T-helper 17 cell (primary cell): ENCODE measurements at regions not wholly inside any gene's neighbourhood (a gene's known extent, or its start where the extent isn't known, plus 50 kb on each side); places are given as distances from the start of the nearest gene placed in this dataset.

Experiments used
- ATAC-seq: fragments of 150-1000 bp; cut with Tn5 transposase; 2 replicates; pipeline ENCODE4 v1.10.0; 2021; ENCODE audit warnings: mild to moderate bottlenecking, moderate library complexity
- DNase-seq, 3 donors: peaks; one replicate each; pipeline versions ENCODE4 v3.0.0 to v3.0.0-alpha.2; 2020 to 2021
- H3K9me3 ChIP-seq: one replicate; pipeline ENCODE4 v1.7.0; 2013; ENCODE audit warnings: low read length, mild to moderate bottlenecking; ENCODE audit not compliant: control insufficient read depth, poor library complexity, severe bottlenecking
- H3K27ac Mint-ChIP-seq: one replicate; pipeline ENCODE4 v1.8.0; 2022; ENCODE audit warnings: mild to moderate bottlenecking, moderate library complexity, mixed read lengths
- H3K27me3 Mint-ChIP-seq: one replicate; pipeline ENCODE4 v1.8.0; 2022; ENCODE audit warnings: mixed read lengths
- H3K36me3 Mint-ChIP-seq: one replicate; pipeline ENCODE4 v1.8.0; 2022; ENCODE audit warnings: low read depth, mixed read lengths
- H3K4me1 Mint-ChIP-seq: one replicate; pipeline ENCODE4 v1.8.0; 2022; ENCODE audit warnings: mild to moderate bottlenecking, mixed read lengths
- H3K4me3 Mint-ChIP-seq: one replicate; pipeline ENCODE4 v1.8.0; 2022; ENCODE audit warnings: mild to moderate bottlenecking, moderate library complexity, mixed read lengths

DNA sequence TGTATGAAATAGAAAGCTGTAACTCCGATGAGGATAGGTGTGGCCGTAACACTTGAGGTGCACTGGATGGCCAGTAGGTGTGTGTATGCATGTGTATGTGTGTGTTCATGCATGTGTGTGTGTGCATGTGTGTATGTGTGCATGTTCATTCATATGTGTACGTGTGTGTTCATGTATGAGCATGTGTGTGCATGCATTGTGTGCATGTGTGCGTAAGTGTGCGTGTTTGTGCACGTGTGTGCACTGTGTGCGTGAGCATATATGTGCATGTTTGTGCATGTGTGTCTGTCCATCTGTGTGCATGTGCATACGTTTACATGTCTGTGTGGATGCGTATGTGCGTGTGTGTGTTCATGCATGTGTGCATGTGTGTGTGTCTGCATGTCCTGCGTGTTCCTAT is 145.5 kb downstream of the C16orf95 start:
- Mint-ChIP-seq H3K27ac (no peak overlapping the region), H3K4me1 (no peaks in the 10 kb centered on the region), H3K36me3 (no peaks in the 10 kb centered on the region), H3K4me3 (no peak overlapping the region), H3K27me3 (peaks cover 14% of the 10 kb centered on the region)
- ATAC-seq: no peak
- DNase-seq: no peak
- H3K9me3 ChIP-seq: no peaks in the 10 kb centered on the region

DNA sequence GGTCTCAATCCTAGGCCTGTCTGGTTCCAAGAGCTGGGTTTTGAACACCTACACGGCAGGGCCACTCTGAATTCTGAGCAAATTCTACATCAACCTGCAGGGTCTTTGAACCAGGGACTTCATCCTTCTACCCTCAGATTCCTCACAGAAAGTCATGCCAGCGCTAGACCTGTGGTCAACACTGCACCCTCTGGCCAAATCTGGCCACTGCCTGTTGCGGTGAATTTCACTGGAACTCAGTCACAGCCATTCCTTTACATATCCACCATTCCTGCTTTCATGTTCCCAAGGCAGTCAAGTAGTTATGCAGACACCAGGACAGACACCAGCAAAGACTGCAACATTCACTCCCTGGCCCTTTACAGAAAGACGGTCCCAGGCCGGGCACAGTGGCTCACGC is 144.6 kb downstream of the C16orf95 start:
- no peaks in the 10 kb centered on the region for H3K9me3 ChIP-seq
- peaks cover 20% of the 10 kb centered on the region for H3K27me3 Mint-ChIP-seq
- DNase-seq (no peak), ATAC-seq (no peak)
- H3K4me1 Mint-ChIP-seq: no peaks in the 10 kb centered on the region
- no peak overlapping the region for H3K4me3 Mint-ChIP-seq
- H3K36me3 Mint-ChIP-seq: no peaks in the 10 kb centered on the region
- no peak overlapping the region for H3K27ac Mint-ChIP-seq

GRCh38 chr16:87173294-87173893 is 143.8 kb downstream of the C16orf95 start:
- H3K9me3 ChIP-seq: no peaks in the 10 kb centered on the region
- Mint-ChIP-seq H3K4me1 (no peaks in the 10 kb centered on the region), H3K36me3 (no peaks in the 10 kb centered on the region), H3K27me3 (peaks cover 25% of the 10 kb centered on the region), H3K27ac (no peak overlapping the region), H3K4me3 (no peak overlapping the region)
- DNase-seq (no peak), ATAC-seq (no peak)

DNA sequence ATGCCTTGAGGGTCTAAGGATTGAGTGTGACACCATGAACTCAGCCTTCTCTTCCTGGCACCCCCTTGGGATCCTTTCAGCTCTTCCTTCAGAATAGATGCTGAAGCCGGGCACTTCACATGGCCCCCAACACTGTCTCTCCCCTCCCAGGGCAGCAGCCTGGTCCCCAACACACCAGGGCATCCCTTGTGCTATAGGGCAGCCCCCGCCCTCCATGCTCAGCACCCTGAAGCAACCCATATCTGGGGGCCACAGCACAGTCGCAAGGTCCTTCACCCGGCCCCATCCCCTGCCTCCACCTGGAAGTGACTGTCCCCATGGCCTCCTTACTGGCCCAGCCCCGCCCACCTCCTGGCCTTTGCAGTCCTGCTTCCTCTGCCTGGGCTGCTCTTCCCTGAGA is 143.1 kb downstream of the C16orf95 start:
- H3K27me3 Mint-ChIP-seq: peaks cover 27% of the 10 kb centered on the region

GRCh38 chr16:87176735-87177134 is 140.5 kb downstream of the C16orf95 start:
- ATAC-seq (no peak), DNase-seq (no peak)
- no peaks in the 10 kb centered on the region for H3K36me3 Mint-ChIP-seq
- no peak overlapping the region for H3K4me3 Mint-ChIP-seq
- H3K27ac Mint-ChIP-seq: no peak overlapping the region
- H3K27me3 Mint-ChIP-seq: peaks cover 40% of the 10 kb centered on the region
- no peaks in the 10 kb centered on the region for H3K9me3 ChIP-seq
- H3K4me1 Mint-ChIP-seq: no peaks in the 10 kb centered on the region

More for the DNA sequence above, 143.1 kb downstream of the C16orf95 start:
- Mint-ChIP-seq H3K36me3 (no peaks in the 10 kb centered on the region), H3K4me1 (no peaks in the 10 kb centered on the region), H3K4me3 (no peak overlapping the region), H3K27ac (no peak overlapping the region)
- no peak for ATAC-seq
- no peak for DNase-seq
- H3K9me3 ChIP-seq: no peaks in the 10 kb centered on the region

DNA sequence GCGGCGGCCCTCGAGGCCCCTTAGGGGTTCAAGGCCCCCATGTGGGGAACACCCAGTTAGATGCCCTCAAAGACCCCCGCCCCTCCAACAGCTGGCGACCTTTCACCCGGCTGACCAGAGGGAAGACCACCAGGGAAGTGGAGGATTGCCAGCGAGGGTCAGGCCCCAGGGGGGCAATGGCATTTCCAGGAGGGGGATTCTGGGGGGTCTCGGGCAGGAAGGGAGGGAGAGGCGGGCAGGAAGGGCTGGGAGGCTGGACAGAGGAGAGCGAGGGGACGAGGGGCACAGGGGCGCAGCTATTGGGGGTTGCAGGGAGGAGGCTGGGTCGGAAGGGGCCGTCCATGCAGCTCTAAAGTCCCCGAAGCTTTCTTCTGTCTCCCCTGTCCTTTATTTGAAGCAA is 139.5 kb downstream of the C16orf95 start:
- DNase-seq (no peak), ATAC-seq (no peak)
- no peaks in the 10 kb centered on the region for H3K4me1 Mint-ChIP-seq
- peaks cover 40% of the 10 kb centered on the region for H3K27me3 Mint-ChIP-seq
- H3K36me3 Mint-ChIP-seq: no peaks in the 10 kb centered on the region
- H3K27ac Mint-ChIP-seq: no peak overlapping the region
- no peaks in the 10 kb centered on the region for H3K9me3 ChIP-seq
- H3K4me3 Mint-ChIP-seq: no peak overlapping the region

- Mint-ChIP-seq H3K27me3 (peaks cover 40% of the 10 kb centered on the region), H3K4me1 (no peaks in the 10 kb centered on the region)
These were observed 138.9 kb downstream of the C16orf95 start for GRCh38 chr16:87178177-87178863.

GRCh38 chr16:87178977-87179376 is 138.2 kb downstream of the C16orf95 start:
- Mint-ChIP-seq H3K27me3 (peaks cover 43% of the 10 kb centered on the region), H3K36me3 (no peaks in the 10 kb centered on the region), H3K27ac (no peak overlapping the region), H3K4me1 (no peaks in the 10 kb centered on the region), H3K4me3 (no peak overlapping the region)
- ATAC-seq: no peak
- no peaks in the 10 kb centered on the region for H3K9me3 ChIP-seq
- no peak for DNase-seq

More at GRCh38 chr16:87178177-87178863, 138.9 kb downstream of the C16orf95 start:
- H3K9me3 ChIP-seq: no peaks in the 10 kb centered on the region
- Mint-ChIP-seq H3K27ac (no peak overlapping the region), H3K36me3 (no peaks in the 10 kb centered on the region), H3K4me3 (no peak overlapping the region)
- ATAC-seq (no peak), DNase-seq (no peak)

DNA sequence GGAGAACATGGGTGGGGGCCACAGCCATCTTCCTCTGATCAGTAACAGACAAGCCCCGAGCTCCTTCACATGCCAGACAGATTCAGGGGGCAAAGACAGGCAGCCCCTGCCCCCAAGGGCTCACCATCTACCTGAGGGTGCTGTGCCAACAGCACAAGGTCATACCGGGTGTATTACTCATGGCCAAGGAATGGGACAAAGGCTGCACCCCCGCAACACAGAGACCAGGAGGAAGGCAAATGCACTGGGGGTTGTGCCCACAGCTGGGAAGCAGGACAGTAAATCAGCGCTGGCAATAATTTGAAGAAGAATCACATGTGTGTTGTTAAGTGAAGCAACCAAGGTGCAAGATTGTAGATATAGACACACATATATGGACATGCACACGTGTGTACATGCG is 137.1 kb downstream of the C16orf95 start:
- H3K27me3 Mint-ChIP-seq: peaks cover 40% of the 10 kb centered on the region

DNA sequence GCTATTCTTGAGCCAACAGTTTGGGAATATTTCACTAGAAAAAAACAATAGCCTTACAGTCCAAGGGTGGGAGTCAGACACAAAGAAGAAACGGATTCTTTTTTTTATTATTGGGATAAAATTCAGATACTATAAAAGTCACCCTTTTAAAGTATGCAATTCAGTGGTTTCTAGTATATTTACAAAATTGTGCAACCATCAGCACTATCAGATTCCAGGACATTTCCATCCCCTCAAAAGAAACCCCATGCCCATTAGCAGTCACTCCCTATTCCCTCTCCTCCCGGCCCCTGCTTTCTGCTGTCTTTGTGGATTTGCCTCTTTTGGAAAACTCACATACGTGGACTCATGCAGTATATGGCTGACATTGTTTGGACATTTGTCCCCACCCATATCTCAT is 134.4 kb downstream of the C16orf95 start:
- no peak overlapping the region for H3K27ac Mint-ChIP-seq
- H3K36me3 Mint-ChIP-seq: no peaks in the 10 kb centered on the region
- ATAC-seq: no peak
- H3K27me3 Mint-ChIP-seq: peaks cover 27% of the 10 kb centered on the region
- no peak overlapping the region for H3K4me3 Mint-ChIP-seq
- H3K9me3 ChIP-seq: no peaks in the 10 kb centered on the region
- no peaks in the 10 kb centered on the region for H3K4me1 Mint-ChIP-seq
- no peak for DNase-seq

More for the DNA sequence above, 137.1 kb downstream of the C16orf95 start:
- no peaks in the 10 kb centered on the region for H3K4me1 Mint-ChIP-seq
- ATAC-seq (no peak), DNase-seq (no peak)
- no peaks in the 10 kb centered on the region for H3K36me3 Mint-ChIP-seq
- H3K9me3 ChIP-seq: no peaks in the 10 kb centered on the region
- no peak overlapping the region for H3K27ac Mint-ChIP-seq
- H3K4me3 Mint-ChIP-seq: no peak overlapping the region

- H3K27me3 Mint-ChIP-seq: peaks cover 20% of the 10 kb centered on the region
- H3K4me1 Mint-ChIP-seq: no peaks in the 10 kb centered on the region
- no peak overlapping the region for H3K27ac Mint-ChIP-seq
- no peak for ATAC-seq
- H3K4me3 Mint-ChIP-seq: no peak overlapping the region
- no peaks in the 10 kb centered on the region for H3K36me3 Mint-ChIP-seq
- DNase-seq: no peak
- no peaks in the 10 kb centered on the region for H3K9me3 ChIP-seq
These were observed 133.5 kb downstream of the C16orf95 start for GRCh38 chr16:87183647-87184046.

DNA sequence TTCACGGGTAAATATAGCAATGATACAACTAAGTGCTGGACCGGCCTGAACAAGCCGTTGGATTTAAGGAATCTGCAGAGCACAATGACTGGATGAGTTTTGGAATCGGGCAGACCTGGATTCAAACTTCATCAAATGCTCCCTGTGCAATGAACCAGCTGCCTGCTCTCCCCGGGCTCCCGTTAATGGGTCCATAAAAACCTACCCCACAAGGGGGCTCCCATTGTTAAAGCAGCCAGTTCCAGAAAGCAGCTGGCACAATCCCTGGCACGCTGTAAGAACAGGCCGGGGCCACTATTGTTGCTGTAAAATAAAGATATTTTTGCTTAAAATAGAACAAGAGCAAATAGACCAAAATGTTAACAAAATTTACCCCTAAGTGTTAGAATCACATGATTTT is 131.9 kb downstream of the C16orf95 start:
- Mint-ChIP-seq H3K36me3 (no peaks in the 10 kb centered on the region), H3K27me3 (peaks cover 11% of the 10 kb centered on the region), H3K27ac (no peak overlapping the region), H3K4me1 (no peaks in the 10 kb centered on the region), H3K4me3 (no peak overlapping the region)
- no peak for ATAC-seq
- DNase-seq: no peak
- H3K9me3 ChIP-seq: no peaks in the 10 kb centered on the region

DNA sequence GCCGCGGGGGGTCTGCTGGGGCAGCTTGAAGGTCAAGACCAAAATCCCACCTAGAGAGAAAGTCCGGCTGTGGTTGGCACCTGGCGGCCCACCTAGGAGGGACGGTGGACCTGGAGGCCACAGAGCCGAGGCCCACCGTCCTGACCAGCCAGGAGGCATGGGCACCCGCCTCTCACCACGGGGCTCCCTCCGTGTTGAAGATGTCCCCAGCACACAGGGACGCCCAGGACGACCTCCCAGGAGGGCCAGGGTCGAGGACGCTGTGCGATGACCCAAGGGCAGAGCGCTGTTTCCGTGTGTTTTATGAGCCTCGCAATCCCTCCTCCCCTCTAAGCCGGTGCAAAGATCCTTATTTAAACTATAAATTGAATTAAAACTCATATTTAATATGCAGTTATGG is 131.2 kb downstream of the C16orf95 start:
- Mint-ChIP-seq H3K4me1 (no peaks in the 10 kb centered on the region), H3K4me3 (no peak overlapping the region), H3K36me3 (no peaks in the 10 kb centered on the region), H3K27me3 (peaks cover 7% of the 10 kb centered on the region), H3K27ac (no peak overlapping the region)
- no peak for DNase-seq
- no peak for ATAC-seq
- no peaks in the 10 kb centered on the region for H3K9me3 ChIP-seq

- Mint-ChIP-seq H3K36me3 (no peaks in the 10 kb centered on the region), H3K4me3 (no peak overlapping the region), H3K4me1 (no peaks in the 10 kb centered on the region), H3K27ac (no peak overlapping the region), H3K27me3 (peaks cover 7% of the 10 kb centered on the region)
- H3K9me3 ChIP-seq: no peaks in the 10 kb centered on the region
- DNase-seq (no peak), ATAC-seq (no peak)
These were observed 130.7 kb downstream of the C16orf95 start for GRCh38 chr16:87186446-87186845.
